Heart right ventricle (tissue), 16 donors: ENCODE measurements at regions not wholly inside any gene's neighbourhood (a gene's known extent, or its start where the extent isn't known, plus 50 kb on each side); places are given as distances from the start of the nearest gene placed in this dataset.

Experiments
- ATAC-seq, 8 donors: fragments of 200-7000 bp; cut with Tn5 transposase; one replicate each; pipeline ENCODE4 v1.9.1; 2020; ENCODE audit warnings: mild to moderate bottlenecking in 8 of 8, moderate library complexity in 8 of 8, moderate number of reproducible peaks in 1 of 8
- DNase-seq, 2 donors: peaks; one replicate each; pipeline ENCODE4 v3.0.0-alpha.2; 2020
- H3K27ac ChIP-seq, 10 donors: fragments of 200-600 bp; sonication (generic) in 2 of 10; one replicate each; pipeline versions ENCODE4 v1.5.0 to v1.8.0; 2020 to 2022; ENCODE audit warnings: mild to moderate bottlenecking in 3 of 10
- H3K27me3 ChIP-seq, 7 donors: fragments of 200-600 bp; one replicate each; pipeline ENCODE4 v1.8.0; 2021 to 2022; ENCODE audit warnings: mild to moderate bottlenecking in 2 of 7
- H3K36me3 ChIP-seq, 9 donors: fragments of 200-600 bp; sonication (generic) in 1 of 9; one replicate each; pipeline versions ENCODE4 v1.5.0 to v1.8.0; 2020 to 2022; ENCODE audit warnings: mild to moderate bottlenecking in 2 of 9
- H3K4me1 ChIP-seq, 9 donors: fragments of 200-600 bp; sonication (generic) in 1 of 9; one replicate each; pipeline versions ENCODE4 v1.5.0 to v1.8.0; 2020 to 2022; ENCODE audit warnings: mild to moderate bottlenecking in 4 of 9
- H3K4me3 ChIP-seq, 10 donors: fragments of 200-600 bp; sonication (generic) in 2 of 10; one replicate each; pipeline versions ENCODE4 v1.5.0 to v1.8.0; 2020 to 2022; ENCODE audit warnings: mild to moderate bottlenecking in 7 of 10, moderate library complexity in 2 of 10
- H3K9me3 ChIP-seq, 11 donors: fragments of 200-600 bp in 10 of 11; sonication (generic) in 2 of 11; one replicate each; pipeline versions ENCODE4 v1.5.0 to v1.8.0; 2013 to 2022; ENCODE audit warnings: mild to moderate bottlenecking in 2 of 11, control low read depth in 1 of 11, moderate library complexity in 1 of 11
- CTCF ChIP-seq, 9 donors: fragments of 200-600 bp; sonication (generic) in 2 of 9; IDR thresholded peaks; one replicate each; pipeline versions ENCODE4 v1.5.0 to v1.8.0; 2021 to 2022; ENCODE audit warnings: antibody characterized with exemption in 9 of 9, mild to moderate bottlenecking in 5 of 9, moderate library complexity in 1 of 9
- WGBS, 2 donors: extraction: QIAGEN DNeasy Blood & Tissue Kit; methylation state at CpG; one replicate each; pipeline ENCODE4 v1.1.7; 2013; ENCODE audit warnings: inconsistent platforms in 1 of 2; 5-methylcytosine and 5-hydroxymethylcytosine counted together
- intact Hi-C, 10 donors: fragments of 100-400 bp; cut with DNase I; formaldehyde crosslinking; loops; one replicate each; pipeline versions ENCODE4 v1.11.1 to v1.14.2; 2022
- donor health status: Arrhythmogenic right ventricular cardiomyopathy.
- donor health status: ischemic (EF 13 %, LVEDD 7.1; RV severe dilation, severe dysfunction).
- donor health status: healthy with polysubstance abuse.
- donor health status: DM: no; HTN: yes; CAD: no.
- donor health status: DM: no; HTN: no; CAD: no.
- donor health status: ischemic (EF 25% LVEDD 6.9; RV normal size, moderate dysfunction).
- donor health status: ischemic (EF 25% LVEDD 5.7; RV mildly dilated, moderate dysfunction).
- donor health status: healthy.
- donor health status: DM: yes; HTN: yes; CAD: no.
- donor health status: Ischemic cardiomyopathy.
- donor health status: ischemic (EF 35%, LVEDD 5.7; RV mildly dilated, moderate dysfunction).
- donor health status: nonischemic (EF 11% LVEDD 7.7; RV severe dilation, severe dysfunction).
- donor health status: DM: yes; HTN: yes; CAD: no.
- donor health status: PGD.
- donor health status: ischemic (EF 29% LVEDD 5.4; RV normal size, mild dysfunction).
- donor health status: nonischemic (EF 23%, LVEDD 6.1; RV moderate dilation, normal function).

- H3K9me3 ChIP-seq = no peaks in the 10 kb centered on the region
- intact Hi-C loops = no loop called here
- no peak overlapping the region for H3K4me3 ChIP-seq
- peaks cover 0 to 6% (median 0%) of the 10 kb centered on the region in 7 donors for H3K27me3 ChIP-seq
- ATAC-seq = no peak
- H3K36me3 ChIP-seq = no peaks in the 10 kb centered on the region
- TF ChIP-seq CTCF (IDR thresholded peaks at IDR 0.05) = no peak
- H3K4me1 ChIP-seq = no peaks in the 10 kb centered on the region
- H3K27ac ChIP-seq = no peak overlapping the region
- WGBS, 2 donors = 22 to 26% methylated on average over 2 of the region's 2 CpGs
- DNase-seq = no peak
Measured at GRCh38 chr12:127515941-127516340, 751.0 kb upstream of the TMEM132C start.

GRCh38 chr12:127516467-127516866 lies 750.5 kb upstream of the TMEM132C start:
- no peak overlapping the region for H3K4me3 ChIP-seq
- H3K27ac ChIP-seq = no peak overlapping the region
- ATAC-seq (no peak), DNase-seq (no peak)
- intact Hi-C loops = no loop called here
- no peak for TF ChIP-seq CTCF (IDR thresholded peaks at IDR 0.05)
- peaks cover 0 to 1% (median 0%) of the 10 kb centered on the region in 7 donors for H3K27me3 ChIP-seq
- no peaks in the 10 kb centered on the region for H3K4me1 ChIP-seq
- 70 to 71% methylated on average over 1 of the region's 1 CpG for WGBS, 2 donors
- no peaks in the 10 kb centered on the region for H3K9me3 ChIP-seq
- H3K36me3 ChIP-seq = no peaks in the 10 kb centered on the region

- Histone ChIP-seq H3K27me3 (peaks cover 0 to 5% (median 0%) of the 10 kb centered on the region in 7 donors), H3K4me3 (no peak overlapping the region), H3K4me1 (no peaks in the 10 kb centered on the region), H3K36me3 (no peaks in the 10 kb centered on the region), H3K27ac (no peak overlapping the region), H3K9me3 (no peaks in the 10 kb centered on the region)
- ATAC-seq (no peak), DNase-seq (no peak)
- intact Hi-C loops = no loop called here
- WGBS, 2 donors = 40 to 41% methylated on average over 2 of the region's 2 CpGs
- TF ChIP-seq CTCF (IDR thresholded peaks at IDR 0.05) = no peak
Measured at GRCh38 chr12:127519779-127520178, 747.2 kb upstream of the TMEM132C start.

- Histone ChIP-seq H3K27ac (no peak overlapping the region), H3K4me3 (no peak overlapping the region), H3K36me3 (no peaks in the 10 kb centered on the region), H3K4me1 (no peaks in the 10 kb centered on the region), H3K9me3 (no peaks in the 10 kb centered on the region), H3K27me3 (peaks cover 0 to 11% (median 0%) of the 10 kb centered on the region in 7 donors)
- peak in 1 of 9 donors; percentile 14 for TF ChIP-seq CTCF (IDR thresholded peaks at IDR 0.05)
- ATAC-seq = no peak
- intact Hi-C loops = no loop called here
- WGBS, 2 donors = 73 to 75% methylated on average over 3 of the region's 3 CpGs
- no peak for DNase-seq
Measured at GRCh38 chr12:127526925-127527324, 740.0 kb upstream of the TMEM132C start.
